Sigmoid colon (tissue), 4 donors: ENCODE measurements at regions not wholly inside any gene's neighbourhood (a gene's known extent, or its start where the extent isn't known, plus 50 kb on each side); places are given as distances from the start of the nearest gene placed in this dataset.

Experiments
- CTCF ChIP-seq, 4 experiments: fragments of 450-650 bp in 3 of 4; fragments of 200-600 bp in 1 of 4; IDR thresholded peaks; one replicate each; pipeline ENCODE4 v1.5.1; 2016 to 2019; ENCODE audit warnings: antibody characterized with exemption in 4 of 4, mild to moderate bottlenecking in 3 of 4, moderate library complexity in 2 of 4
- POLR2A ChIP-seq, 2 donors: fragments of 450-650 bp; IDR thresholded peaks; one replicate each; pipeline ENCODE4 v1.6.1; 2016; ENCODE audit warnings: antibody characterized with exemption in 2 of 2, mild to moderate bottlenecking in 2 of 2, moderate library complexity in 2 of 2
- POLR2AphosphoS5 ChIP-seq, 4 donors: sonication (generic); formaldehyde crosslinking; IDR thresholded peaks; one replicate each; pipeline ENCODE4 v1.6.1; 2017; ENCODE audit warnings: antibody characterized with exemption in 4 of 4

- TF ChIP-seq CTCF (IDR thresholded peaks at IDR 0.05) (no peak), POLR2A (IDR thresholded peaks at IDR 0.05) (no peak), POLR2AphosphoS5 (IDR thresholded peaks at IDR 0.05) (no peak)
Measured at GRCh38 chr2:118474541-118474920, 372.9 kb downstream of the EN1 start.
